Kidney epithelial cell (primary cell): ENCODE measurements at regions not wholly inside any gene's neighbourhood (a gene's known extent, or its start where the extent isn't known, plus 50 kb on each side); places are given as distances from the start of the nearest gene placed in this dataset.

Experiments
- DNase-seq: peaks from one replicate; pipeline ENCODE4 v3.0.0-alpha.2; 2010; ENCODE audit warnings: low read depth
- H3K27me3 ChIP-seq: 2 replicates; pipeline ENCODE4 v1.6.0; 2011; ENCODE audit warnings: low read length; ENCODE audit not compliant: control insufficient read depth, insufficient read depth
- H3K36me3 ChIP-seq: 2 replicates; pipeline ENCODE4 v1.5.1; 2011; ENCODE audit warnings: low read length; ENCODE audit not compliant: control insufficient read depth, insufficient read depth
- H3K4me3 ChIP-seq: 2 replicates; pipeline ENCODE4 v1.5.1; 2011; ENCODE audit warnings: low read depth, mild to moderate bottlenecking, control low read depth, low read length
- TF ChIP-seq, protein P1 (sequence below): IDR thresholded peaks from 2 replicates; pipeline ENCODE4 v1.5.1; 2011; ENCODE audit warnings: mild to moderate bottlenecking, moderate library complexity, low read length, control low read depth, inconsistent platforms; ENCODE audit not compliant: insufficient read depth, poor library complexity, severe bottlenecking

GRCh38 chr9:107786561-107786960 lies 297.0 kb upstream of the KLF4 start:
- H3K4me3 ChIP-seq, result no peak overlapping the region
- no peak for DNase-seq

DNA sequence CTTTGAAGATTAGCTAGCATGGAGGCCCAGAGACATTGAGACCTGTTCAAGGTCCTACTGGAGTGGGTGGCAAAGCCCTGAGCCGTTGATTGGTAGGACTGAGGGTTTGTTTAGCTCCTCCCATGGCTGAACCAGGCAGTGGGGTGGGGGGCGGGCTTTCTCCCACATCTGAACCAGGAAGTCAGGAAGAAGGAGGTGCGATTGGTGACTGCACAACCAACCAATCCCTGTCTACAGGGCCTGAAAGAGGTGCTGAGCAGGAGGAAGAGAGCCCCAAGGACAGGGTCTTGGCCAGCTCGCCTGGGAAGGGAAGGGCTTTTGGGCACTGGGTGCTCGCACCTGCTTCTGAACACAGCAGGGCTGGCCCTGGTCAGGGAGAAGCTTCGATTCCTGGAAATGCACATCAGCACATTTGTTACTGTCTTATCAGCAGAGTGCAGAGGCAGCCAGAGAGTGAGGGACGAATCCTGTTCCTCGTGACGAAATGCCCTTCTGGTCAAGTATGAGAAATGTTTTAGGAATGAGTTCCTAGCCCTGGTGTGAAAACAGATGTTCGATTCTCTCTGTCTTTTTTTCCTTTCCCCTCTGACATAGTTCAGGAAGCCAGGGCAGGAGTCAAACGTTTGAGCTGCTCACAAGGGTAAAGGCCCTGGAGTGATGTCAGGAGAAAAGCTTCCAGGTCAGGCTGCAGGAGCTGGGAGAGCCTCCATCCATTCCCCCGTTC lies 294.8 kb upstream of the KLF4 start:
- H3K36me3 ChIP-seq, result no peaks in the 10 kb centered on the region
- TF ChIP-seq, protein P1, sequence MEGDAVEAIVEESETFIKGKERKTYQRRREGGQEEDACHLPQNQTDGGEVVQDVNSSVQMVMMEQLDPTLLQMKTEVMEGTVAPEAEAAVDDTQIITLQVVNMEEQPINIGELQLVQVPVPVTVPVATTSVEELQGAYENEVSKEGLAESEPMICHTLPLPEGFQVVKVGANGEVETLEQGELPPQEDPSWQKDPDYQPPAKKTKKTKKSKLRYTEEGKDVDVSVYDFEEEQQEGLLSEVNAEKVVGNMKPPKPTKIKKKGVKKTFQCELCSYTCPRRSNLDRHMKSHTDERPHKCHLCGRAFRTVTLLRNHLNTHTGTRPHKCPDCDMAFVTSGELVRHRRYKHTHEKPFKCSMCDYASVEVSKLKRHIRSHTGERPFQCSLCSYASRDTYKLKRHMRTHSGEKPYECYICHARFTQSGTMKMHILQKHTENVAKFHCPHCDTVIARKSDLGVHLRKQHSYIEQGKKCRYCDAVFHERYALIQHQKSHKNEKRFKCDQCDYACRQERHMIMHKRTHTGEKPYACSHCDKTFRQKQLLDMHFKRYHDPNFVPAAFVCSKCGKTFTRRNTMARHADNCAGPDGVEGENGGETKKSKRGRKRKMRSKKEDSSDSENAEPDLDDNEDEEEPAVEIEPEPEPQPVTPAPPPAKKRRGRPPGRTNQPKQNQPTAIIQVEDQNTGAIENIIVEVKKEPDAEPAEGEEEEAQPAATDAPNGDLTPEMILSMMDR, result no peak
- no peak overlapping the region for H3K4me3 ChIP-seq
- DNase-seq, result no peak
- H3K27me3 ChIP-seq, result no peaks in the 10 kb centered on the region

More at GRCh38 chr9:107786561-107786960, 297.0 kb upstream of the KLF4 start:
- Histone ChIP-seq H3K27me3 (no peaks in the 10 kb centered on the region), H3K36me3 (no peaks in the 10 kb centered on the region)
- TF ChIP-seq, protein P1, result no peak

DNA sequence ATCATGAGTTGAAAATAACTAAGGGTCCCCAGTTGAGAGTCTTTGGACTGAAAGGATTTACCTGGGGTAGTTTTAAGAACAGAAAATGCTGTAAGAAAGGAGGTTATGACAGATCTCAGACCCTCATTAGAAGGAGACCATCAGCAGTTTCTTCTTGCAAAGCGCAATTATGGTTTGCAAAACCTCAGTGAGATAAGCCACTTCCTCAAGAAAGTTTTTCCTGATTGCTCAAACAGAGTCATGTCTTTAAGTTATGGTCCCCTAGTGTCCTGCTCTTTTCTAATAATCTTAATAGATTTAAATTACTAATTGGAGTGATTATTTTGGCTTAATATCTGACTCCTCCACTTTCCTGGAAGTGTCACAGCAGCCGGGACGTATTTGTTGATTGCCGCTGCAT lies 293.2 kb upstream of the KLF4 start:
- no peak for DNase-seq
- Histone ChIP-seq H3K4me3 (no peak overlapping the region), H3K27me3 (no peaks in the 10 kb centered on the region), H3K36me3 (no peaks in the 10 kb centered on the region)
- TF ChIP-seq, protein P1, result no peak

DNA sequence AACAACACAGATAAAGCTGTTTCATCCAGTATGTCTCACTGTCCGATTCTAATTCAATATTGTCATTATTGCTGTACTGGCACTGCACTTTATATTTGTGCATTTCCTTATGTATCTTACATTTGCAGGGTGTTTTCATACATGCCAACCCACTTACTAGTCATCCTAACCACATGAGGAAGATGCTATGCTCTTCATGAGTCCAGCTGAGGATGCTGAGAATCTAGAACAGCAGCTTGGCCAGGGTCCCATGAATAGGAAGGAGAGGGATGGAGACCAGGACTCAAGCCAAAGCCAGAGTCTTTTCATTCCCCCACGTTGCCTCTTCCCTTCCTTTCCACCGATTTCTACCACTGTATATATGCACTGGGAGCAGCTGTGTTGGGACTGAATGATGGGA lies 292.8 kb upstream of the KLF4 start:
- Histone ChIP-seq H3K36me3 (no peaks in the 10 kb centered on the region), H3K4me3 (no peak overlapping the region), H3K27me3 (no peaks in the 10 kb centered on the region)
- TF ChIP-seq, protein P1, result no peak
- no peak for DNase-seq

DNA sequence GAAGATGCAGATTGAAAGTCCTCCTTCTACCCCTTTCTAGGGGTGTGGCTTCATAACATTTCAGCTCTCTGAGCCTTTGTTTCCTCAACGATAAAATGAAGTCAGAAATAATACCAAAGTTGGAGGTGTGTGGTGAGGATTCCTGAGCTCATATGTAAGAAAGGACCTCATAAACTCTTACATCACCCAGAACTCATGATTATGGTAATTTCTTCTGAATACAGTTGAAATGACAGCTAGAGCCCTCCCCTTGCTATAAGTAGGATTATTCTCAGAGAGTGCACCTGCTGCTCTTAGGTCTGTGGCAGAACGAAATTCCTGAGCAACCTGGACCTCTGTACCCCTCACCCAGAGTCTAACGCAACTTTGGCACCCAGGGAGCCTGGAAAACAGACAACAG lies 291.4 kb upstream of the KLF4 start:
- H3K4me3 ChIP-seq, result no peak overlapping the region
- H3K36me3 ChIP-seq, result no peaks in the 10 kb centered on the region
- no peak for DNase-seq
- TF ChIP-seq, protein P1, result no peak
- H3K27me3 ChIP-seq, result no peaks in the 10 kb centered on the region

DNA sequence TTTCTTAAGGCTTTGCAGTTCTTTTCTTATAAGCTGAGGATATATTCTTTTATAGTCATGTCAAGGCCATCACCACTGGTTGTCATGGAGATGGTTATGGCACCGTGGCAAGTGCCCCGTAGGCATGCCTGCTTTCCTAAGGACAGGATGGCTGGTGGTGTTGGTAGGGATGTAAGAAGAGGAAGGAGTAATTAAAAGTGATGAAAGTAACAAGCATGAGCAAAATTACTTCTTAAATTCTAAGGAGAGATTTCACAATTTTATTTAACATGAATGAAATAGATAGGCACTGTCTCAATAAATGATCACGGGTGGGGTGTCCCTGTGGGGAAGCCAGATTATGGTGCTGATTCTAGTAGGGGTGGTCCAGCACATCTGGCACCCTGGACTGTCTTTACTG lies 290.2 kb upstream of the KLF4 start:
- no peaks in the 10 kb centered on the region for H3K36me3 ChIP-seq
- TF ChIP-seq, protein P1, result no peak
- no peak for DNase-seq
- H3K4me3 ChIP-seq, result no peak overlapping the region
- H3K27me3 ChIP-seq, result no peaks in the 10 kb centered on the region
